AG20443 (cell line): ENCODE measurements at regions not wholly inside any gene's neighbourhood (a gene's known extent, or its start where the extent isn't known, plus 50 kb on each side); places are given as distances from the start of the nearest gene placed in this dataset.
"Not testable (repeated sequence)": the region's sequence is repeated elsewhere in the genome, so short reads cannot be mapped to it uniquely, and the experiment has no call there.

ENCODE experiments used
- DNase-seq: peaks from one replicate; pipeline ENCODE4 v3.0.0; 2012; ENCODE audit warnings: low spot score, mixed read lengths

GRCh38 chr13:104967836-104968630, 1567.4 kb downstream of the EFNB2 start:
- DNase-seq: no peak

GRCh38 chr13:104967376-104967775, 1568.1 kb downstream of the EFNB2 start:
- no peak for DNase-seq

GRCh38 chr13:104962411-104962810, 1573.1 kb downstream of the EFNB2 start:
- DNase-seq: no peak

GRCh38 chr13:104961246-104961645, 1574.2 kb downstream of the EFNB2 start:
- DNase-seq: no peak

GRCh38 chr13:104954210-104954609, 1581.3 kb downstream of the EFNB2 start:
- DNase-seq: no peak

- no peak for DNase-seq
These were observed 1581.9 kb downstream of the EFNB2 start for GRCh38 chr13:104953588-104953987.

GRCh38 chr13:104949840-104950740, 1585.4 kb downstream of the EFNB2 start:
- DNase-seq: no peak

GRCh38 chr13:104944176-104944575, 1591.3 kb downstream of the EFNB2 start:
- no peak for DNase-seq

- DNase-seq: no peak
These were observed 1592.1 kb downstream of the EFNB2 start for GRCh38 chr13:104943331-104943730.

GRCh38 chr13:104937881-104938280, 1597.6 kb downstream of the EFNB2 start:
- DNase-seq: no peak

GRCh38 chr13:104936304-104936703, 1599.2 kb downstream of the EFNB2 start:
- DNase-seq: no peak

- DNase-seq: not testable (repeated sequence)
These were observed 1614.9 kb downstream of the EFNB2 start for GRCh38 chr13:104920513-104920912.

GRCh38 chr13:104920091-104920490, 1615.4 kb downstream of the EFNB2 start:
- DNase-seq: no peak

- no peak for DNase-seq
These were observed 1635.2 kb downstream of the EFNB2 start for GRCh38 chr13:104900191-104900817.

- no peak for DNase-seq
These were observed 1637.0 kb downstream of the EFNB2 start for GRCh38 chr13:104898484-104898883.

- no peak for DNase-seq
These were observed 1639.9 kb downstream of the EFNB2 start for GRCh38 chr13:104895521-104895920.

- DNase-seq: no peak
These were observed 1660.3 kb downstream of the EFNB2 start for GRCh38 chr13:104875038-104875754.

GRCh38 chr13:104872153-104872552, 1663.3 kb downstream of the EFNB2 start:
- no peak for DNase-seq

- no peak for DNase-seq
These were observed 1664.0 kb downstream of the EFNB2 start for GRCh38 chr13:104871456-104871855.

- DNase-seq: no peak
These were observed 1666.0 kb downstream of the EFNB2 start for GRCh38 chr13:104869501-104869900.

GRCh38 chr13:104868806-104869205, 1666.7 kb downstream of the EFNB2 start:
- no peak for DNase-seq

GRCh38 chr13:104855581-104855980, 1679.9 kb downstream of the EFNB2 start:
- no peak for DNase-seq
